Fibroblast of skin of left quadriceps (primary cell): ENCODE measurements at regions not wholly inside any gene's neighbourhood (a gene's known extent, or its start where the extent isn't known, plus 50 kb on each side); places are given as distances from the start of the nearest gene placed in this dataset.
"Not testable (repeated sequence)": the region's sequence is repeated elsewhere in the genome, so short reads cannot be mapped to it uniquely, and the experiment has no call there.

Source experiments
- DNase-seq, 2 experiments: peaks; one replicate each; pipeline ENCODE4 v3.0.0-alpha.2; 2013; ENCODE audit warnings: low read depth in 2 of 2

GRCh38 chr3:197368821-197369220, 70.4 kb upstream of the DLG1 start:
- no peak for DNase-seq

- no peak for DNase-seq
These were observed 69.9 kb upstream of the DLG1 start for GRCh38 chr3:197368330-197368729.

GRCh38 chr3:197367081-197367780, 68.8 kb upstream of the DLG1 start:
- DNase-seq = peak; percentile 37 to 50

- no peak for DNase-seq
These were observed 68.1 kb upstream of the DLG1 start for GRCh38 chr3:197366301-197367044.

- peak; percentile 30 to 35 for DNase-seq
These were observed 67.2 kb upstream of the DLG1 start for GRCh38 chr3:197365586-197365985.

- no peak for DNase-seq
These were observed 66.1 kb upstream of the DLG1 start for GRCh38 chr3:197364410-197365071.

- no peak for DNase-seq
These were observed 65.4 kb upstream of the DLG1 start for GRCh38 chr3:197363553-197364409.

GRCh38 chr3:197362081-197362480, 63.7 kb upstream of the DLG1 start:
- no peak for DNase-seq

GRCh38 chr3:197360095-197360494, 61.7 kb upstream of the DLG1 start:
- not testable (repeated sequence) for DNase-seq

- DNase-seq = not testable (repeated sequence)
These were observed 61.1 kb upstream of the DLG1 start for GRCh38 chr3:197359476-197359875.

- DNase-seq = no peak
These were observed 58.3 kb upstream of the DLG1 start for GRCh38 chr3:197356741-197357140.

- no peak for DNase-seq
These were observed 57.9 kb upstream of the DLG1 start for GRCh38 chr3:197356275-197356674.

GRCh38 chr3:197355713-197356112, 57.3 kb upstream of the DLG1 start:
- no peak for DNase-seq

- DNase-seq = no peak
These were observed 56.2 kb upstream of the DLG1 start for GRCh38 chr3:197354568-197355001.

- DNase-seq = no peak
These were observed 55.6 kb upstream of the DLG1 start for GRCh38 chr3:197353867-197354567.

- no peak for DNase-seq
These were observed 54.8 kb upstream of the DLG1 start for GRCh38 chr3:197353001-197353866.

GRCh38 chr3:197352382-197352781, 54.0 kb upstream of the DLG1 start:
- peak in 1 of 2 experiments; percentile 31 for DNase-seq

- no peak for DNase-seq
These were observed 52.0 kb upstream of the DLG1 start for GRCh38 chr3:197350446-197350845.

- DNase-seq = no peak
These were observed 51.0 kb upstream of the DLG1 start for GRCh38 chr3:197349368-197349767.
